Keratinocyte (primary cell): ENCODE measurements at regions not wholly inside any gene's neighbourhood (a gene's known extent, or its start where the extent isn't known, plus 50 kb on each side); places are given as distances from the start of the nearest gene placed in this dataset.

Experiments
- DNase-seq: peaks from one replicate; pipeline ENCODE4 v3.0.0-alpha.2; 2011; ENCODE audit warnings: low read depth, missing footprints, low spot score
- FAIRE-seq: peaks from 2 replicates; lab custom pipeline; 2011; peaks lifted over from hg19 to GRCh38; lab: Jason Lieb, UNC
- H2AFZ ChIP-seq: 2 replicates; pipeline ENCODE4 v1.6.0; 2012; ENCODE audit warnings: low read length, control low read depth, inconsistent platforms; ENCODE audit not compliant: control insufficient read depth
- H3K27ac ChIP-seq: 2 replicates; pipeline ENCODE4 v1.5.1; 2011; ENCODE audit warnings: low read length; ENCODE audit not compliant: control insufficient read depth, insufficient read depth
- H3K27me3 ChIP-seq: 3 replicates; pipeline ENCODE4 v1.6.0; 2011; ENCODE audit warnings: low read length; ENCODE audit not compliant: control insufficient read depth, insufficient read depth; ENCODE audit errors: extremely low read depth
- H3K36me3 ChIP-seq, 2 experiments: 2 replicates in 1 of 2; 3 replicates in 1 of 2; pipeline ENCODE4 v1.5.1; 2011; ENCODE audit warnings: low read length in 2 of 2, mild to moderate bottlenecking in 1 of 2; ENCODE audit not compliant: control insufficient read depth in 2 of 2, insufficient read depth in 2 of 2; ENCODE audit errors: extremely low read depth in 1 of 2
- H3K4me1 ChIP-seq: 3 replicates; pipeline ENCODE4 v1.5.1; 2011; ENCODE audit warnings: low read length; ENCODE audit not compliant: control insufficient read depth, insufficient read depth; ENCODE audit errors: extremely low read depth
- H3K4me2 ChIP-seq: 3 replicates; pipeline ENCODE4 v1.6.0; 2011; ENCODE audit warnings: low read depth, low read length; ENCODE audit not compliant: control insufficient read depth, insufficient read depth; ENCODE audit errors: extremely low read depth
- H3K4me3 ChIP-seq, 3 experiments: fragments of 200-600 bp in 1 of 3; sonication (generic) in 1 of 3; 2 replicates in 2 of 3; 3 replicates in 1 of 3; pipeline ENCODE4 v1.5.1; 2011 to 2016; ENCODE audit warnings: low read length in 3 of 3, mild to moderate bottlenecking in 3 of 3, control low read depth in 2 of 3, inconsistent platforms in 1 of 3, low read depth in 1 of 3, mixed read lengths in 1 of 3, mixed run types in 1 of 3, moderate library complexity in 1 of 3; ENCODE audit not compliant: control insufficient read depth in 2 of 3, insufficient read depth in 2 of 3; ENCODE audit errors: extremely low read depth in 1 of 3
- H3K79me2 ChIP-seq: 2 replicates; pipeline ENCODE4 v1.6.0; 2012; ENCODE audit warnings: low read length; ENCODE audit not compliant: control insufficient read depth, insufficient read depth
- H3K9ac ChIP-seq: 3 replicates; pipeline ENCODE4 v1.6.0; 2011; ENCODE audit warnings: low read length; ENCODE audit not compliant: control insufficient read depth, insufficient read depth; ENCODE audit errors: extremely low read depth
- H3K9me1 ChIP-seq: 3 replicates; pipeline ENCODE4 v1.6.0; 2011; ENCODE audit warnings: low read length; ENCODE audit not compliant: control insufficient read depth, insufficient read depth; ENCODE audit errors: extremely low read depth
- H3K9me3 ChIP-seq: 2 replicates; pipeline ENCODE4 v1.5.1; 2012; ENCODE audit warnings: low read depth, low read length; ENCODE audit not compliant: control insufficient read depth
- H4K20me1 ChIP-seq: 3 replicates; pipeline ENCODE4 v1.6.0; 2011; ENCODE audit warnings: low read length; ENCODE audit not compliant: control insufficient read depth, insufficient read depth; ENCODE audit errors: extremely low read depth
- CTCF ChIP-seq, 3 experiments: IDR thresholded peaks in 1 of 3; conservative IDR thresholded peaks in 1 of 3; optimal IDR thresholded peaks in 1 of 3; 2 replicates in 2 of 3; 3 replicates in 1 of 3; pipeline versions ENCODE3 to v1.5.1; 2011; ENCODE audit warnings: low read length in 3 of 3, mild to moderate bottlenecking in 3 of 3, moderate library complexity in 2 of 3, control low read depth in 1 of 3, inconsistent platforms in 1 of 3; ENCODE audit not compliant: insufficient read depth in 2 of 3; ENCODE audit errors: extremely low read depth in 1 of 3
- EZH2 ChIP-seq: IDR thresholded peaks from one replicate; pipeline ENCODE4 v1.6.1; 2012; ENCODE audit warnings: inconsistent platforms, mild to moderate bottlenecking, low read length, moderate library complexity
- dilution Hi-C: fragments of 300-500 bp; cut with MboI; formaldehyde crosslinking; loops from one replicate; pipeline ENCODE4 v1.7.0; 2020; ENCODE audit warnings: low sequenced_read_pairs; ENCODE audit not compliant: extremely low pct_ligation_motif_present

GRCh38 chr15:70487387-70487740 is 276.0 kb downstream of the UACA start:
- H3K9me1 ChIP-seq: no peaks in the 10 kb centered on the region
- no peak for FAIRE-seq
- H3K9ac ChIP-seq: no peak overlapping the region
- no peaks in the 10 kb centered on the region for H3K79me2 ChIP-seq
- no peak overlapping the region for H2AFZ ChIP-seq
- peaks cover 11% of the 10 kb centered on the region for H3K4me1 ChIP-seq
- no peak overlapping the region for H3K4me3 ChIP-seq
- no peaks in the 10 kb centered on the region for H3K36me3 ChIP-seq
- H4K20me1 ChIP-seq: peaks cover 7% of the 10 kb centered on the region
- H3K27ac ChIP-seq: no peak overlapping the region
- peaks cover 77% of the 10 kb centered on the region for H3K27me3 ChIP-seq
- no peak for DNase-seq
- H3K9me3 ChIP-seq: no peaks in the 10 kb centered on the region
- no peak overlapping the region for H3K4me2 ChIP-seq
- dilution Hi-C loops: no loop called here
- no peak for TF ChIP-seq CTCF (optimal IDR thresholded peaks at IDR 0.05 in 1 of 3, IDR thresholded peaks at IDR 0.05 in 1 of 3, conservative IDR thresholded peaks at IDR 0.05 in 1 of 3; ENCODE audit: extremely low read depth in 1 of 3, insufficient read depth in 2 of 3, low read length in 3 of 3)
- TF ChIP-seq EZH2: no peak

GRCh38 chr15:70486451-70487386 is 276.6 kb downstream of the UACA start:
- dilution Hi-C loops: no loop called here

More at GRCh38 chr15:70486451-70487386, 276.6 kb downstream of the UACA start:
- no peak for DNase-seq
- Histone ChIP-seq H3K4me1 (peaks cover 5% of the 10 kb centered on the region), H3K4me2 (no peak overlapping the region), H3K27me3 (peaks cover 78% of the 10 kb centered on the region), H3K9me3 (no peaks in the 10 kb centered on the region), H3K79me2 (no peaks in the 10 kb centered on the region), H3K4me3 (no peak overlapping the region), H3K9ac (no peak overlapping the region), H4K20me1 (peaks cover 7% of the 10 kb centered on the region), H3K27ac (no peak overlapping the region), H2AFZ (no peak overlapping the region), H3K9me1 (no peaks in the 10 kb centered on the region), H3K36me3 (no peaks in the 10 kb centered on the region)
- TF ChIP-seq EZH2 (no peak), CTCF (optimal IDR thresholded peaks at IDR 0.05 in 1 of 3, IDR thresholded peaks at IDR 0.05 in 1 of 3, conservative IDR thresholded peaks at IDR 0.05 in 1 of 3; ENCODE audit: extremely low read depth in 1 of 3, insufficient read depth in 2 of 3, low read length in 3 of 3) (no peak)
- no peak for FAIRE-seq
